Ovary (tissue), 3 donors: ENCODE measurements at regions not wholly inside any gene's neighbourhood (a gene's known extent, or its start where the extent isn't known, plus 50 kb on each side); places are given as distances from the start of the nearest gene placed in this dataset.

Experiments used
- CTCF ChIP-seq, 3 donors: fragments of 450-650 bp in 2 of 3; fragments of 200-600 bp in 1 of 3; IDR thresholded peaks; one replicate each; pipeline versions ENCODE4 v1.5.1 to v1.8.0; 2016 to 2022; ENCODE audit warnings: antibody characterized with exemption in 3 of 3, mild to moderate bottlenecking in 1 of 3
- EP300 ChIP-seq: sonication (generic); formaldehyde crosslinking; IDR thresholded peaks from one replicate; pipeline ENCODE4 v1.6.1; 2017; ENCODE audit warnings: antibody characterized with exemption
- donor health status: DM: no; HTN: no; CAD: no.

- TF ChIP-seq CTCF (IDR thresholded peaks at IDR 0.05) (no peak), EP300 (no peak)
Measured at GRCh38 chr2:31813016-31813415, 197.8 kb downstream of the MEMO1 start.
